RWPE2 (cell line): ENCODE measurements at regions not wholly inside any gene's neighbourhood (a gene's known extent, or its start where the extent isn't known, plus 50 kb on each side); places are given as distances from the start of the nearest gene placed in this dataset.

Experiments
- ATAC-seq: fragments of 200-7000 bp; cut with Tn5 transposase; 3 replicates; pipeline ENCODE4 v1.9.1; 2021; ENCODE audit warnings: low read depth
- DNase-seq: peaks from one replicate; pipeline ENCODE4 v3.0.0-alpha.2; 2020; ENCODE audit warnings: low spot score
- H3K27ac ChIP-seq: fragments of 450-650 bp; 2 replicates; pipeline ENCODE4 v1.5.1; 2017; ENCODE audit warnings: mild to moderate bottlenecking; ENCODE audit not compliant: poor library complexity, severe bottlenecking
- H3K27me3 ChIP-seq: fragments of 250-450 bp; sonication (Bioruptor Pico); 2 replicates; pipeline ENCODE4 v1.5.1; 2021; ENCODE audit warnings: mild to moderate bottlenecking, moderate library complexity; ENCODE audit not compliant: insufficient read depth, poor library complexity, severe bottlenecking
- H3K36me3 ChIP-seq: fragments of 250-450 bp; sonication (Bioruptor Pico); 2 replicates; pipeline ENCODE4 v1.5.1; 2020; ENCODE audit warnings: low read depth, mild to moderate bottlenecking, moderate library complexity
- H3K4me1 ChIP-seq: fragments of 250-450 bp; sonication (Bioruptor Pico); 2 replicates; pipeline ENCODE4 v1.5.1; 2021; ENCODE audit warnings: mild to moderate bottlenecking, moderate library complexity; ENCODE audit not compliant: insufficient read depth, poor library complexity, severe bottlenecking
- H3K4me3 ChIP-seq: fragments of 250-450 bp; sonication (Bioruptor Pico); 2 replicates; pipeline ENCODE4 v1.5.1; 2021; ENCODE audit warnings: mild to moderate bottlenecking, moderate library complexity; ENCODE audit not compliant: severe bottlenecking
- H3K9me3 ChIP-seq: fragments of 250-450 bp; sonication (Bioruptor Pico); 2 replicates; pipeline ENCODE4 v1.5.1; 2021; ENCODE audit warnings: mild to moderate bottlenecking, moderate library complexity; ENCODE audit not compliant: severe bottlenecking
- CTCF ChIP-seq: fragments of 450-650 bp; IDR thresholded peaks from one replicate; pipeline ENCODE4 v1.5.1; 2017; ENCODE audit warnings: mild to moderate bottlenecking, moderate library complexity; ENCODE audit not compliant: poor library complexity, severe bottlenecking

- Histone ChIP-seq H3K36me3 (no peaks in the 10 kb centered on the region), H3K4me1 (no peaks in the 10 kb centered on the region), H3K9me3 (no peaks in the 10 kb centered on the region), H3K4me3 (no peak overlapping the region), H3K27me3 (no peaks in the 10 kb centered on the region), H3K27ac (no peak overlapping the region)
- TF ChIP-seq CTCF: no peak
- no peak for DNase-seq
- ATAC-seq: no peak
Measured at GRCh38 chr5:117562647-117563046, 988.0 kb upstream of the SEMA6A start.

DNA sequence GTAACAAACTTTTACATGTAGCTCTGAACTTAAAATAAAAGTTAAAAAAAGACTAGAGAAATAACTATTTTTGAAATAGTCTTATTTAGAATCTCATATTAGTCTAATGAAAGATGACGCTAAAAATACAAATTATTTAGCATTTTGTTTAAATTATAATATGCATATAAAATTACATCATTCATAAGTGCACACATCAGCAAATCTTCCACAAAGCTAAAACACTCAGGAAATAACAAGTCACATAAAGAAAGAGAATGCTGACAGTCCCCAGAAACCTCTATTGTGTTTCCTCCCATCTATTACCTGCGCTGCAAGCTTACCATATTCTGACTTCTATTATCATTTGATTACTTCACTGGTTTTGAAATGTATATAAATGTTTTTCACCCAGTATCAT lies 986.9 kb upstream of the SEMA6A start:
- no peak for ATAC-seq
- TF ChIP-seq CTCF: no peak
- Histone ChIP-seq H3K4me3 (no peak overlapping the region), H3K4me1 (no peaks in the 10 kb centered on the region), H3K9me3 (no peaks in the 10 kb centered on the region), H3K36me3 (no peaks in the 10 kb centered on the region), H3K27me3 (no peaks in the 10 kb centered on the region), H3K27ac (no peak overlapping the region)
- no peak for DNase-seq

GRCh38 chr5:117559005-117559844 lies 984.6 kb upstream of the SEMA6A start:
- DNase-seq (no peak), ATAC-seq (no peak)
- H3K36me3 ChIP-seq: no peaks in the 10 kb centered on the region
- H3K9me3 ChIP-seq: no peaks in the 10 kb centered on the region
- no peaks in the 10 kb centered on the region for H3K4me1 ChIP-seq
- no peak overlapping the region for H3K27ac ChIP-seq
- TF ChIP-seq CTCF: no peak
- no peaks in the 10 kb centered on the region for H3K27me3 ChIP-seq
- no peak overlapping the region for H3K4me3 ChIP-seq

DNA sequence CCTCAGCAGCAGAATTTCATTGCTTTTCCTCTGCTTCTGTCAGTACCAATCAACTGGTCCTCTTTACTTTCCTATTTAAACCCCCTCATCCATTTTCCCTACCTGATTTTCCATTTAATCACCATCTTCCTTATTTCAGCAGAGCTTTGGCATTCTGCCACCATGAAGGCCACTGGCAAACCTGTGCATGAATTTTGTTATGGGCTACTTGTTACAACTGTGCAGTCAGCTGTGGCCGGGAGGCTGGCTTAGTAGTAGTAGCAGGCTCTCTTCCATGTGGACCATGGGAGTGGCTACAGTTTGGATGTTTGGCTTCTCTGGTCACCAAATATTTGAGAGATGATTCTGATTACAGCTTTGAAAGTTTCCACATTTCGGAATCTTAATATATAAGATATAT lies 976.6 kb upstream of the SEMA6A start:
- no peak overlapping the region for H3K4me3 ChIP-seq
- ATAC-seq: no peak
- DNase-seq: no peak

More for the DNA sequence above, 976.6 kb upstream of the SEMA6A start:
- Histone ChIP-seq H3K4me1 (no peaks in the 10 kb centered on the region), H3K36me3 (no peaks in the 10 kb centered on the region), H3K9me3 (no peaks in the 10 kb centered on the region), H3K27ac (no peak overlapping the region), H3K27me3 (no peaks in the 10 kb centered on the region)
- TF ChIP-seq CTCF: no peak
